ENCODE measurements at regions not wholly inside any gene's neighbourhood (a gene's known extent, or its start where the extent isn't known, plus 50 kb on each side); places are given as distances from the start of the nearest gene placed in this dataset.

- WGBS, 2 donors, result 87 to 92% methylated on average over 5 of the region's 5 CpGs
- Histone ChIP-seq H3K4me3 (no peak overlapping the region), H3K36me3 (no peaks in the 10 kb centered on the region), H3K9me3 (peaks cover 0 to 12% (median 0%) of the 10 kb centered on the region in 11 donors), H3K27ac (no peak overlapping the region), H3K27me3 (peaks cover 0 to 7% (median 1%) of the 10 kb centered on the region in 7 donors), H3K4me1 (no peaks in the 10 kb centered on the region)
- ATAC-seq, result no peak
- TF ChIP-seq, protein P1, sequence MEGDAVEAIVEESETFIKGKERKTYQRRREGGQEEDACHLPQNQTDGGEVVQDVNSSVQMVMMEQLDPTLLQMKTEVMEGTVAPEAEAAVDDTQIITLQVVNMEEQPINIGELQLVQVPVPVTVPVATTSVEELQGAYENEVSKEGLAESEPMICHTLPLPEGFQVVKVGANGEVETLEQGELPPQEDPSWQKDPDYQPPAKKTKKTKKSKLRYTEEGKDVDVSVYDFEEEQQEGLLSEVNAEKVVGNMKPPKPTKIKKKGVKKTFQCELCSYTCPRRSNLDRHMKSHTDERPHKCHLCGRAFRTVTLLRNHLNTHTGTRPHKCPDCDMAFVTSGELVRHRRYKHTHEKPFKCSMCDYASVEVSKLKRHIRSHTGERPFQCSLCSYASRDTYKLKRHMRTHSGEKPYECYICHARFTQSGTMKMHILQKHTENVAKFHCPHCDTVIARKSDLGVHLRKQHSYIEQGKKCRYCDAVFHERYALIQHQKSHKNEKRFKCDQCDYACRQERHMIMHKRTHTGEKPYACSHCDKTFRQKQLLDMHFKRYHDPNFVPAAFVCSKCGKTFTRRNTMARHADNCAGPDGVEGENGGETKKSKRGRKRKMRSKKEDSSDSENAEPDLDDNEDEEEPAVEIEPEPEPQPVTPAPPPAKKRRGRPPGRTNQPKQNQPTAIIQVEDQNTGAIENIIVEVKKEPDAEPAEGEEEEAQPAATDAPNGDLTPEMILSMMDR (IDR thresholded peaks at IDR 0.05), result no peak
- intact Hi-C loops (cut with DNase I), result no loop called here
- DNase-seq, result no peak
These were observed 361.7 kb downstream of the PRDM2 start for GRCh38 chr1:14061722-14062121.

DNA sequence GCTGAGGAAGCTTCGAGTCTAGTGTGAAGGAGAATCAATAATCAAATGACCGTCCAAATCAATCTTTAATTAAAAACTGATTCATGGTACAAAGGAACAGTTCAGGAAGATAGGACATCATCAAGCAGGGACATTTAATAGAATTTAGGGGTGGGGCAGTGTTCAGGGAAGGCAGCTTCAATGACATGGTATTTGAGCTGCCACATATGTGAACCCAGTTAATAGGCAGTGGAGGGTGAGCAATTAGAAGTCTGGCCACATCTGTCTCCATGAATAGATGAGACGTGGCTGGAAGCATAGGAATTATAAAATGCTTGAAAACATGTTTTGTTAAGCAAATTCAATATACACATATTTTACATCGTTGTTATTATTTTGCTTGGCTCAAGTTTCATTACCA is 362.7 kb downstream of the PRDM2 start:
- no peaks in the 10 kb centered on the region for H3K36me3 ChIP-seq
- peaks cover 0 to 12% (median 0%) of the 10 kb centered on the region in 11 donors for H3K9me3 ChIP-seq
- no peaks in the 10 kb centered on the region for H3K4me1 ChIP-seq
- WGBS, 2 donors, result 73 to 76% methylated on average over 4 of the region's 4 CpGs
- intact Hi-C loops (cut with DNase I), result no loop called here
- peaks cover 0 to 10% (median 5%) of the 10 kb centered on the region in 7 donors for H3K27me3 ChIP-seq
- no peak overlapping the region for H3K4me3 ChIP-seq
- ATAC-seq (no peak), DNase-seq (no peak)
- no peak overlapping the region for H3K27ac ChIP-seq
- TF ChIP-seq, protein P1 (IDR thresholded peaks at IDR 0.05), result no peak

- H3K4me1 ChIP-seq, result no peaks in the 10 kb centered on the region
- ATAC-seq (no peak), DNase-seq (no peak)
- H3K4me3 ChIP-seq, result no peak overlapping the region
- H3K27me3 ChIP-seq, result peaks cover 0 to 17% (median 5%) of the 10 kb centered on the region in 7 donors
- no peak overlapping the region for H3K27ac ChIP-seq
- intact Hi-C loops (cut with DNase I), result no loop called here
- TF ChIP-seq, protein P1 (IDR thresholded peaks at IDR 0.05), result no peak
- H3K9me3 ChIP-seq, result no peaks in the 10 kb centered on the region
- WGBS, 2 donors, result 69 to 73% methylated on average over 14 of the region's 14 CpGs
- no peaks in the 10 kb centered on the region for H3K36me3 ChIP-seq
These were observed 364.9 kb downstream of the PRDM2 start for GRCh38 chr1:14064649-14065442.

DNA sequence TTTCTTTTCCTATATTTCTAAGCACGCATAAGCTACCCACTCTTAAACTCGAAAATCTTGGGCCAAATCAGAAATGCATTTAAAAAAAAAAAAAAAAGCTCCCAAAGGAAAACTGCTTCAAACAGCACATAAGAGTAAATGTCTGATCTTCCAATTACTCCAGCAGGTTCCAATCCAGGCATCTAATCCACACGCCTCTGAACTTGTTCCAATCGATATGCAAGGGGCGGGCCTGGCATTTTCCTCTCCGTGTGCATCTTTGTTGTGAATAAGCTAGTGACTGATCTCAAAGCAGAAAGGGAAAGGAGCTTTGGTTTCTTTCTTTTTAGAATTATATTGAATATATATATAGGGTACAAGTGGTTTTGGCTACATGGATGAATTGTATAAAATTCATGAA is 365.5 kb downstream of the PRDM2 start:
- TF ChIP-seq, protein P1 (IDR thresholded peaks at IDR 0.05), result no peak
- 88% methylated on average over 6 of the region's 6 CpGs for WGBS, 2 donors
- Histone ChIP-seq H3K36me3 (no peaks in the 10 kb centered on the region), H3K27me3 (peaks cover 0 to 23% (median 5%) of the 10 kb centered on the region in 7 donors), H3K4me1 (no peaks in the 10 kb centered on the region), H3K9me3 (no peaks in the 10 kb centered on the region), H3K4me3 (no peak overlapping the region), H3K27ac (no peak overlapping the region)
- ATAC-seq, result no peak
- intact Hi-C loops (cut with DNase I), result no loop called here
- DNase-seq, result no peak

Data from heart right ventricle (tissue), 16 donors.